ENCODE measurements at regions not wholly inside any gene's neighbourhood (a gene's known extent, or its start where the extent isn't known, plus 50 kb on each side); places are given as distances from the start of the nearest gene placed in this dataset.

- H3K36me3 ChIP-seq (ENCODE audit: control insufficient read depth, insufficient read depth, low read length): no peaks in the 10 kb centered on the region
Observed at GRCh38 chr6:139485185-139485584, 110.7 kb upstream of the CITED2 start.

GRCh38 chr6:139483079-139483478, 108.6 kb upstream of the CITED2 start:
- no peak overlapping the region for H3K27ac ChIP-seq (ENCODE audit: insufficient read depth, low read length, poor library complexity, severe bottlenecking)
- no peak for DNase-seq
- H3K36me3 ChIP-seq (ENCODE audit: control insufficient read depth, insufficient read depth, low read length): no peaks in the 10 kb centered on the region
- no peaks in the 10 kb centered on the region for H3K4me1 ChIP-seq (ENCODE audit: control insufficient read depth, insufficient read depth, low read length, poor library complexity, severe bottlenecking)
- H3K27me3 ChIP-seq (replicated peaks; ENCODE audit: control insufficient read depth, insufficient read depth, low read length, poor library complexity, severe bottlenecking): no peaks in the 10 kb centered on the region
- H3K9me3 ChIP-seq (ENCODE audit: control insufficient read depth, low read length): no peaks in the 10 kb centered on the region
- no peak overlapping the region for H3K4me3 ChIP-seq (ENCODE audit: insufficient read depth, low read depth, low read length, poor library complexity, severe bottlenecking)

More at GRCh38 chr6:139485185-139485584, 110.7 kb upstream of the CITED2 start:
- Histone ChIP-seq H3K9me3 (ENCODE audit: control insufficient read depth, low read length) (no peaks in the 10 kb centered on the region), H3K27me3 (replicated peaks; ENCODE audit: control insufficient read depth, insufficient read depth, low read length, poor library complexity, severe bottlenecking) (no peaks in the 10 kb centered on the region), H3K4me3 (ENCODE audit: insufficient read depth, low read depth, low read length, poor library complexity, severe bottlenecking) (no peak overlapping the region), H3K4me1 (ENCODE audit: control insufficient read depth, insufficient read depth, low read length, poor library complexity, severe bottlenecking) (no peaks in the 10 kb centered on the region), H3K27ac (ENCODE audit: insufficient read depth, low read length, poor library complexity, severe bottlenecking) (no peak overlapping the region)
- DNase-seq: no peak

- H3K36me3 ChIP-seq (ENCODE audit: control insufficient read depth, insufficient read depth, low read length): no peaks in the 10 kb centered on the region
- no peaks in the 10 kb centered on the region for H3K4me1 ChIP-seq (ENCODE audit: control insufficient read depth, insufficient read depth, low read length, poor library complexity, severe bottlenecking)
- no peak overlapping the region for H3K27ac ChIP-seq (ENCODE audit: insufficient read depth, low read length, poor library complexity, severe bottlenecking)
- no peak overlapping the region for H3K4me3 ChIP-seq (ENCODE audit: insufficient read depth, low read depth, low read length, poor library complexity, severe bottlenecking)
- H3K27me3 ChIP-seq (replicated peaks; ENCODE audit: control insufficient read depth, insufficient read depth, low read length, poor library complexity, severe bottlenecking): no peaks in the 10 kb centered on the region
- no peaks in the 10 kb centered on the region for H3K9me3 ChIP-seq (ENCODE audit: control insufficient read depth, low read length)
- no peak for DNase-seq
Observed at GRCh38 chr6:139482287-139482686, 107.8 kb upstream of the CITED2 start.

- H3K4me1 ChIP-seq (ENCODE audit: control insufficient read depth, insufficient read depth, low read length, poor library complexity, severe bottlenecking): no peaks in the 10 kb centered on the region
- no peaks in the 10 kb centered on the region for H3K27me3 ChIP-seq (replicated peaks; ENCODE audit: control insufficient read depth, insufficient read depth, low read length, poor library complexity, severe bottlenecking)
- no peak for DNase-seq
Observed at GRCh38 chr6:139480356-139481165, 106.1 kb upstream of the CITED2 start.

GRCh38 chr6:139479433-139480222, 105.2 kb upstream of the CITED2 start:
- H3K27me3 ChIP-seq (replicated peaks; ENCODE audit: control insufficient read depth, insufficient read depth, low read length, poor library complexity, severe bottlenecking): no peaks in the 10 kb centered on the region
- no peaks in the 10 kb centered on the region for H3K9me3 ChIP-seq (ENCODE audit: control insufficient read depth, low read length)
- no peak overlapping the region for H3K4me3 ChIP-seq (ENCODE audit: insufficient read depth, low read depth, low read length, poor library complexity, severe bottlenecking)
- H3K4me1 ChIP-seq (ENCODE audit: control insufficient read depth, insufficient read depth, low read length, poor library complexity, severe bottlenecking): no peaks in the 10 kb centered on the region
- no peak overlapping the region for H3K27ac ChIP-seq (ENCODE audit: insufficient read depth, low read length, poor library complexity, severe bottlenecking)
- DNase-seq: no peak
- no peaks in the 10 kb centered on the region for H3K36me3 ChIP-seq (ENCODE audit: control insufficient read depth, insufficient read depth, low read length)

More at GRCh38 chr6:139480356-139481165, 106.1 kb upstream of the CITED2 start:
- no peaks in the 10 kb centered on the region for H3K36me3 ChIP-seq (ENCODE audit: control insufficient read depth, insufficient read depth, low read length)
- no peaks in the 10 kb centered on the region for H3K9me3 ChIP-seq (ENCODE audit: control insufficient read depth, low read length)
- H3K27ac ChIP-seq (ENCODE audit: insufficient read depth, low read length, poor library complexity, severe bottlenecking): no peak overlapping the region
- H3K4me3 ChIP-seq (ENCODE audit: insufficient read depth, low read depth, low read length, poor library complexity, severe bottlenecking): no peak overlapping the region

- Histone ChIP-seq H3K27me3 (replicated peaks; ENCODE audit: control insufficient read depth, insufficient read depth, low read length, poor library complexity, severe bottlenecking) (no peaks in the 10 kb centered on the region), H3K36me3 (ENCODE audit: control insufficient read depth, insufficient read depth, low read length) (no peaks in the 10 kb centered on the region), H3K9me3 (ENCODE audit: control insufficient read depth, low read length) (no peaks in the 10 kb centered on the region), H3K4me1 (ENCODE audit: control insufficient read depth, insufficient read depth, low read length, poor library complexity, severe bottlenecking) (no peaks in the 10 kb centered on the region), H3K4me3 (ENCODE audit: insufficient read depth, low read depth, low read length, poor library complexity, severe bottlenecking) (no peak overlapping the region), H3K27ac (ENCODE audit: insufficient read depth, low read length, poor library complexity, severe bottlenecking) (no peak overlapping the region)
- DNase-seq: no peak
Observed at GRCh38 chr6:139475646-139476045, 101.2 kb upstream of the CITED2 start.

- no peaks in the 10 kb centered on the region for H3K36me3 ChIP-seq (ENCODE audit: control insufficient read depth, insufficient read depth, low read length)
- no peak overlapping the region for H3K4me3 ChIP-seq (ENCODE audit: insufficient read depth, low read depth, low read length, poor library complexity, severe bottlenecking)
- no peak overlapping the region for H3K27ac ChIP-seq (ENCODE audit: insufficient read depth, low read length, poor library complexity, severe bottlenecking)
- no peaks in the 10 kb centered on the region for H3K9me3 ChIP-seq (ENCODE audit: control insufficient read depth, low read length)
- H3K27me3 ChIP-seq (replicated peaks; ENCODE audit: control insufficient read depth, insufficient read depth, low read length, poor library complexity, severe bottlenecking): no peaks in the 10 kb centered on the region
- no peaks in the 10 kb centered on the region for H3K4me1 ChIP-seq (ENCODE audit: control insufficient read depth, insufficient read depth, low read length, poor library complexity, severe bottlenecking)
- no peak for DNase-seq
Observed at GRCh38 chr6:139475241-139475640, 100.8 kb upstream of the CITED2 start.

GRCh38 chr6:139474145-139475108, 100.0 kb upstream of the CITED2 start:
- Histone ChIP-seq H3K27me3 (replicated peaks; ENCODE audit: control insufficient read depth, insufficient read depth, low read length, poor library complexity, severe bottlenecking) (no peaks in the 10 kb centered on the region), H3K27ac (ENCODE audit: insufficient read depth, low read length, poor library complexity, severe bottlenecking) (no peak overlapping the region), H3K4me3 (ENCODE audit: insufficient read depth, low read depth, low read length, poor library complexity, severe bottlenecking) (no peak overlapping the region), H3K4me1 (ENCODE audit: control insufficient read depth, insufficient read depth, low read length, poor library complexity, severe bottlenecking) (no peaks in the 10 kb centered on the region), H3K9me3 (ENCODE audit: control insufficient read depth, low read length) (no peaks in the 10 kb centered on the region), H3K36me3 (ENCODE audit: control insufficient read depth, insufficient read depth, low read length) (no peaks in the 10 kb centered on the region)
- no peak for DNase-seq

GRCh38 chr6:139473731-139474130, 99.3 kb upstream of the CITED2 start:
- DNase-seq: no peak
- Histone ChIP-seq H3K4me1 (ENCODE audit: control insufficient read depth, insufficient read depth, low read length, poor library complexity, severe bottlenecking) (no peaks in the 10 kb centered on the region), H3K4me3 (ENCODE audit: insufficient read depth, low read depth, low read length, poor library complexity, severe bottlenecking) (no peak overlapping the region), H3K36me3 (ENCODE audit: control insufficient read depth, insufficient read depth, low read length) (no peaks in the 10 kb centered on the region), H3K9me3 (ENCODE audit: control insufficient read depth, low read length) (no peaks in the 10 kb centered on the region), H3K27me3 (replicated peaks; ENCODE audit: control insufficient read depth, insufficient read depth, low read length, poor library complexity, severe bottlenecking) (no peaks in the 10 kb centered on the region), H3K27ac (ENCODE audit: insufficient read depth, low read length, poor library complexity, severe bottlenecking) (no peak overlapping the region)

All from effector memory CD4-positive, alpha-beta T cell (primary cell).